H1 (cell line): ENCODE measurements at regions not wholly inside any gene's neighbourhood (a gene's known extent, or its start where the extent isn't known, plus 50 kb on each side); places are given as distances from the start of the nearest gene placed in this dataset.

Experiments
- CTCF ChIA-PET: fragments of 300-600 bp; sonication (Branson Sonifier 250); formaldehyde crosslinking; loops from one replicate; lab custom pipeline; 2021; ENCODE audit not compliant: partially characterized antibody; lab: Charles Lee
- POLR2A ChIA-PET: fragments of 300-600 bp; sonication (Branson Sonifier 250); formaldehyde crosslinking; loops from one replicate; lab custom pipeline; 2021; ENCODE audit warnings: inconsistent platforms; ENCODE audit not compliant: partially characterized antibody; lab: Charles Lee
- DNase-seq, 2 experiments: peaks; one replicate each; pipeline versions ENCODE4 v3.0.0 to v3.0.0-alpha.2; 2010 to 2022; ENCODE audit warnings: low spot score in 2 of 2, low read depth in 1 of 2, mixed read lengths in 1 of 2
- FAIRE-seq: peaks from 2 replicates; lab custom pipeline; 2011; peaks lifted over from hg19 to GRCh38; lab: Jason Lieb, UNC
- H2AFZ ChIP-seq: 2 replicates; pipeline ENCODE4 v1.8.1; 2012; ENCODE audit warnings: low read length, inconsistent platforms
- H2AK5ac ChIP-seq: 2 replicates; pipeline ENCODE4 v1.6.1; 2013; ENCODE audit warnings: low read depth, low read length
- H2BK120ac ChIP-seq: replicated peaks from 2 replicates; pipeline ENCODE3; 2013; ENCODE audit warnings: low read depth, low read length, inconsistent platforms
- H2BK12ac ChIP-seq: 2 replicates; pipeline ENCODE4 v1.6.1; 2013; ENCODE audit warnings: low read depth, low read length
- H2BK15ac ChIP-seq: 2 replicates; pipeline ENCODE4 v1.6.1; 2013; ENCODE audit warnings: low read length
- H2BK20ac ChIP-seq: 2 replicates; pipeline ENCODE4 v1.6.1; 2013; ENCODE audit warnings: low read length
- H2BK5ac ChIP-seq: 2 replicates; pipeline ENCODE4 v1.6.1; 2013; ENCODE audit warnings: low read depth, low read length
- H3K14ac ChIP-seq: 2 replicates; pipeline ENCODE4 v1.6.1; 2013; ENCODE audit warnings: inconsistent platforms; ENCODE audit not compliant: insufficient read length
- H3K18ac ChIP-seq: 2 replicates; pipeline ENCODE4 v1.6.1; 2013; ENCODE audit warnings: low read length; ENCODE audit errors: extremely low read depth
- H3K23ac ChIP-seq: 2 replicates; pipeline ENCODE4 v1.6.1; 2013; ENCODE audit warnings: inconsistent platforms; ENCODE audit not compliant: insufficient read length
- H3K23me2 ChIP-seq: 2 replicates; pipeline ENCODE4 v1.6.1; 2013; ENCODE audit warnings: low read depth, low read length
- H3K27ac ChIP-seq: 2 replicates; pipeline ENCODE4 v1.6.1; 2011; ENCODE audit warnings: low read depth, low read length, inconsistent platforms
- H3K27me3 ChIP-seq, 4 experiments: replicated peaks in 1 of 4; 1 replicate in 1 of 4; 2 replicates in 3 of 4; pipeline versions ENCODE4 v1.6.1 to v1.8.1; 2011 to 2013; ENCODE audit warnings: low read length in 3 of 4, mild to moderate bottlenecking in 3 of 4, inconsistent platforms in 2 of 4, mixed read lengths in 2 of 4, moderate library complexity in 1 of 4; ENCODE audit not compliant: control insufficient read depth in 3 of 4, insufficient read depth in 3 of 4; ENCODE audit errors: extremely low read depth in 1 of 4
- H3K36me3 ChIP-seq, 4 experiments: 2 replicates each; pipeline versions ENCODE4 v1.6.1 to v1.8.1; 2011 to 2013; ENCODE audit warnings: mild to moderate bottlenecking in 4 of 4, low read length in 3 of 4, moderate library complexity in 2 of 4, control low read depth in 1 of 4, inconsistent platforms in 1 of 4; ENCODE audit not compliant: insufficient read depth in 4 of 4, control insufficient read depth in 2 of 4
- H3K4ac ChIP-seq: replicated peaks from 2 replicates; pipeline ENCODE3; 2013; ENCODE audit warnings: low read length, low read depth, mixed read lengths, inconsistent platforms; ENCODE audit not compliant: insufficient read length
- H3K4me1 ChIP-seq, 4 experiments: replicated peaks in 1 of 4; 1 replicate in 1 of 4; 2 replicates in 3 of 4; pipeline versions ENCODE4 v1.6.1 to v1.8.1; 2011 to 2013; ENCODE audit warnings: low read length in 3 of 4, inconsistent platforms in 2 of 4, mixed read lengths in 1 of 4; ENCODE audit not compliant: insufficient read depth in 4 of 4, control insufficient read depth in 3 of 4
- H3K4me2 ChIP-seq, 2 experiments: 2 replicates each; pipeline versions ENCODE4 v1.6.1 to v1.8.1; 2011 to 2013; ENCODE audit warnings: low read depth in 2 of 2, low read length in 2 of 2, control low read depth in 1 of 2, inconsistent platforms in 1 of 2, mild to moderate bottlenecking in 1 of 2; ENCODE audit not compliant: insufficient read depth in 1 of 2
- H3K4me3 ChIP-seq, 4 experiments: fragments of 200-600, 300-600 bp in 1 of 4; sonication (generic), shearing (Covaris generic), sonication (Bioruptor Twin) in 1 of 4; 2 replicates each; pipeline versions ENCODE4 v1.5.1 to v1.8.1; 2011 to 2016; ENCODE audit warnings: low read length in 4 of 4, low read depth in 3 of 4, control low read depth in 2 of 4, inconsistent platforms in 2 of 4, mild to moderate bottlenecking in 2 of 4, mixed read lengths in 1 of 4, moderate library complexity in 1 of 4; ENCODE audit not compliant: insufficient read depth in 2 of 4; ENCODE audit errors: extremely low read depth in 1 of 4
- H3K56ac ChIP-seq: replicated peaks from 2 replicates; pipeline ENCODE3; 2013; ENCODE audit warnings: low read depth, mild to moderate bottlenecking, mixed read lengths, low read length, inconsistent platforms; ENCODE audit not compliant: insufficient read length
- H3K79me1 ChIP-seq: 2 replicates; pipeline ENCODE4 v1.6.1; 2013; ENCODE audit warnings: low read depth, low read length, control low read depth
- H3K79me2 ChIP-seq, 2 experiments: 2 replicates each; pipeline versions ENCODE4 v1.6.1 to v1.8.1; 2012 to 2013; ENCODE audit warnings: low read length in 2 of 2, mild to moderate bottlenecking in 2 of 2, inconsistent platforms in 1 of 2; ENCODE audit not compliant: insufficient read depth in 2 of 2, control insufficient read depth in 1 of 2
- H3K9ac ChIP-seq, 4 experiments: replicated peaks in 1 of 4; 1 replicate in 1 of 4; 2 replicates in 3 of 4; pipeline versions ENCODE4 v1.6.1 to v1.8.1; 2011 to 2013; ENCODE audit warnings: low read depth in 3 of 4, low read length in 3 of 4, control low read depth in 2 of 4, mild to moderate bottlenecking in 2 of 4, moderate library complexity in 2 of 4, inconsistent platforms in 1 of 4; ENCODE audit errors: extremely low read depth in 1 of 4
- H3K9me3 ChIP-seq, 2 experiments: 2 replicates each; pipeline versions ENCODE4 v1.6.1 to v1.8.1; 2012 to 2013; ENCODE audit warnings: mild to moderate bottlenecking in 2 of 2, moderate library complexity in 2 of 2, control low read depth in 1 of 2, inconsistent platforms in 1 of 2, low read depth in 1 of 2, low read length in 1 of 2, mixed read lengths in 1 of 2; ENCODE audit not compliant: insufficient read depth in 2 of 2
- H4K20me1 ChIP-seq, 2 experiments: replicated peaks in 1 of 2; 2 replicates each; pipeline versions ENCODE3 to v1.8.1; 2011 to 2013; ENCODE audit warnings: inconsistent platforms in 2 of 2, low read length in 2 of 2, mild to moderate bottlenecking in 1 of 2; ENCODE audit not compliant: insufficient read depth in 2 of 2, control insufficient read depth in 1 of 2
- H4K5ac ChIP-seq: 2 replicates; pipeline ENCODE4 v1.6.1; 2013; ENCODE audit warnings: low read length, low read depth, mixed read lengths, inconsistent platforms; ENCODE audit not compliant: insufficient read length
- H4K8ac ChIP-seq: 2 replicates; pipeline ENCODE4 v1.8.0; 2013; ENCODE audit warnings: mild to moderate bottlenecking, moderate library complexity, low read length, inconsistent platforms; ENCODE audit not compliant: insufficient read depth; ENCODE audit errors: extremely low read depth
- H4K91ac ChIP-seq: replicated peaks from 2 replicates; pipeline ENCODE3; 2013; ENCODE audit warnings: low read length, mixed read lengths, inconsistent platforms; ENCODE audit not compliant: insufficient read length
- ATF2 ChIP-seq: IDR thresholded peaks from 2 replicates; pipeline ENCODE4 v1.6.1; 2012; ENCODE audit warnings: low read length, inconsistent platforms
- CHD2 ChIP-seq: IDR thresholded peaks from 2 replicates; pipeline ENCODE4 v1.6.1; 2012; ENCODE audit warnings: low read length, improper control_type of control experiment
- CTBP2 ChIP-seq: IDR thresholded peaks from 2 replicates; pipeline ENCODE4 v1.7.0; 2011; ENCODE audit warnings: borderline replicate concordance, mild to moderate bottlenecking, moderate library complexity, mixed read lengths, low read length; ENCODE audit not compliant: insufficient read depth, insufficient read length
- EGR1 ChIP-seq: IDR thresholded peaks from 2 replicates; pipeline ENCODE4 v1.6.1; 2011; ENCODE audit warnings: low read depth, low read length, borderline replicate concordance
- GTF2F1 ChIP-seq: IDR thresholded peaks from 2 replicates; pipeline ENCODE4 v1.6.1; 2012; ENCODE audit warnings: low read depth, low read length, improper control_type of control experiment, borderline replicate concordance
- NANOG ChIP-seq: IDR thresholded peaks from 2 replicates; pipeline ENCODE4 v1.6.1; 2011; ENCODE audit warnings: low read length, low read depth, mild to moderate bottlenecking, inconsistent platforms; ENCODE audit not compliant: insufficient read depth, poor library complexity, severe bottlenecking
- POLR2A ChIP-seq, 2 experiments: IDR thresholded peaks; 1 replicate in 1 of 2; 2 replicates in 1 of 2; pipeline ENCODE4 v1.6.1; 2011; ENCODE audit warnings: low read depth in 2 of 2, low read length in 2 of 2, mild to moderate bottlenecking in 2 of 2; ENCODE audit errors: control extremely low read depth in 1 of 2
- POLR2AphosphoS5 ChIP-seq: IDR thresholded peaks from 2 replicates; pipeline ENCODE4 v1.6.1; 2011; ENCODE audit warnings: low read depth, low read length
- RAD21 ChIP-seq, 2 experiments: IDR thresholded peaks in 1 of 2; conservative IDR thresholded peaks in 1 of 2; 2 replicates each; pipeline ENCODE4 v1.6.1; 2011; ENCODE audit warnings: low read depth in 2 of 2, low read length in 2 of 2, improper control_type of control experiment in 1 of 2, inconsistent platforms in 1 of 2, mild to moderate bottlenecking in 1 of 2, moderate library complexity in 1 of 2
- RFX5 ChIP-seq: IDR thresholded peaks from 2 replicates; pipeline ENCODE4 v1.6.1; 2011; ENCODE audit warnings: low read depth, low read length, improper control_type of control experiment, borderline replicate concordance
- SIRT6 ChIP-seq: IDR thresholded peaks from one replicate; pipeline ENCODE4 v1.7.1; 2012; ENCODE audit warnings: low read length, inconsistent platforms
- SP2 ChIP-seq: IDR thresholded peaks from 2 replicates; pipeline ENCODE4 v1.6.1; 2012; ENCODE audit warnings: mild to moderate bottlenecking, low read length, inconsistent platforms
- SRF ChIP-seq: IDR thresholded peaks from 2 replicates; pipeline ENCODE4 v1.6.1; 2011; ENCODE audit warnings: mild to moderate bottlenecking, low read depth, low read length, moderate library complexity
- TAF1 ChIP-seq: IDR thresholded peaks from 2 replicates; pipeline ENCODE4 v1.6.1; 2011; ENCODE audit warnings: mild to moderate bottlenecking, low read depth, low read length
- WGBS, 2 experiments: shearing (Covaris generic) in 1 of 2; methylation state at CpG; one replicate each; pipeline versions ENCODE4 v1.1.6 to v1.1.7; 2013 to 2015; ENCODE audit warnings: low lambda C conversion rate in 2 of 2, mixed read lengths in 2 of 2, inconsistent platforms in 1 of 2, low coverage in 1 of 2, missing lambda C conversion rate in 1 of 2; ENCODE audit not compliant: insufficient replicate concordance in 2 of 2, insufficient coverage in 1 of 2, insufficient read length in 1 of 2; ENCODE audit errors: extremely low coverage in 1 of 2, missing lambda C conversion rate in 1 of 2; 5-methylcytosine and 5-hydroxymethylcytosine counted together

- H3K9me3 ChIP-seq = peaks cover 3 to 17% of the 10 kb centered on the region in 2 experiments; a peak in 1 of 4 replicates
- no peak overlapping the region for H2AK5ac ChIP-seq
- H2BK5ac ChIP-seq = no peak overlapping the region
- no peak overlapping the region for H2BK12ac ChIP-seq
- FAIRE-seq = no peak
- no peak overlapping the region for H2BK20ac ChIP-seq
- H2AFZ ChIP-seq = no peak overlapping the region
- CTCF ChIA-PET = no interaction called here
- H4K8ac ChIP-seq = no peak overlapping the region
- no peak overlapping the region for H3K18ac ChIP-seq
- H3K4ac ChIP-seq = no peak overlapping the region
- no peaks in the 10 kb centered on the region for H3K36me3 ChIP-seq
- POLR2A ChIA-PET = no interaction called here
- H3K4me3 ChIP-seq = no peak overlapping the region
- no peaks in the 10 kb centered on the region for H3K79me1 ChIP-seq
- H3K23me2 ChIP-seq = no peaks in the 10 kb centered on the region
- H4K5ac ChIP-seq = no peak overlapping the region
- H3K27ac ChIP-seq = no peak overlapping the region
- H3K9ac ChIP-seq = no peak overlapping the region
- WGBS, 2 experiments = 87% methylated on average over 6 of the region's 6 CpGs; no CpG with 5 or more reads in 1 of the 2 experiments
- H2BK120ac ChIP-seq = no peak overlapping the region
- no peak overlapping the region for H3K56ac ChIP-seq
- no peak for DNase-seq
- no peak overlapping the region for H4K91ac ChIP-seq
- no peak overlapping the region for H3K23ac ChIP-seq
- no peaks in the 10 kb centered on the region for H4K20me1 ChIP-seq
- no peaks in the 10 kb centered on the region for H3K79me2 ChIP-seq
- H3K4me1 ChIP-seq = no peaks in the 10 kb centered on the region
- no peaks in the 10 kb centered on the region for H3K27me3 ChIP-seq
- H2BK15ac ChIP-seq = no peak overlapping the region
- H3K14ac ChIP-seq = no peak overlapping the region
- no peak overlapping the region for H3K4me2 ChIP-seq
- TF ChIP-seq SP2 (no peak), POLR2A (IDR thresholded peaks at IDR 0.05; ENCODE audit: control extremely low read depth in 1 of 2, low read depth in 2 of 2, low read length in 2 of 2) (no peak), CHD2 (no peak), CTBP2 (no peak), RFX5 (no peak), TAF1 (no peak), SRF (no peak), EGR1 (no peak), NANOG (no peak), ATF2 (no peak), SIRT6 (no peak), POLR2AphosphoS5 (no peak), RAD21 (IDR thresholded peaks at IDR 0.05 in 1 of 2, conservative IDR thresholded peaks at IDR 0.05 in 1 of 2; ENCODE audit: low read depth in 2 of 2, low read length in 2 of 2) (no peak), GTF2F1 (no peak)
Observed at GRCh38 chr7:17696422-17696821, 243.9 kb downstream of the SNX13 start.
